ENCODE measurements at regions not wholly inside any gene's neighbourhood (a gene's known extent, or its start where the extent isn't known, plus 50 kb on each side); places are given as distances from the start of the nearest gene placed in this dataset.

DNA sequence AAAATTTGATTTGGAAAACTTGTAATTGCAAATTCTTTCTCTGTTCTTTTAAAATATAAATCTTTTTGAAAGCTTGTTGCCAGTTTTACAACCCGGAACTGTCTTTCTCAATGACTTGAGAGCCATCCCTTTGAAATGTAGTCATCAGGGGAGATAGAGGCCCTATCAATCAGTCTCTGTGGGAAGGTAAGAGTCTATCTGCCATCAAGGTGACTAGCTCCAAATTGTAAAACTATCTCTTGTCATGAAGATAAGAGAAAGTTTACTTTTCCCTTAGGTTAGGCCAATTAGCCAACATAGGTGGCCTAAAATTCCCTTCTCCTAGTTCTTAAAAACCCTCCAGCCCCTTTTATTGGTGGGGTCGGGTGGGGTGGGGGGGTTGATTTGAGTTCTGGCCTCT, 469.1 kb upstream of the IRAK1BP1 start:
- DNase-seq = no peak

DNA sequence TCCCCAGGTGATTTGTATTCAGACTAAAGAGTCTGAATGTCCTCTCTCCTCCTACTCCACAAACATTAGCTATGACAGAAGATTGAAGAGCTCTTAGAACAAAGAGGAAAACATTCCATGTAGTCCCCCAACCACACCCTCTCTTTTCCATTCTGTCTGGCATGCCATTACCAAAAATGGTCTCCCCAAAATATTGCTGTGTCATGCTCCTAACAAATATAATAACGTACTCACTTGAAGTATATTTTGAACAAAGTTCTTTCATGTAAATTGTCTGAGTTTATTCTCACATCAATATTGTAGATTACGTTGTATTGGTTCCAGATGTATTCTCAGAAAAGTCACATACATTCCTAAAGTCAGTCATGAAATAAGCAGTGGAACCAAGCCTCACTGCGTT, 467.3 kb upstream of the IRAK1BP1 start:
- no peak for DNase-seq

- DNase-seq = no peak
These were observed 440.0 kb upstream of the IRAK1BP1 start for GRCh38 chr6:78427386-78427785.

- no peak for DNase-seq
These were observed 436.8 kb upstream of the IRAK1BP1 start for GRCh38 chr6:78430521-78430920.

GRCh38 chr6:78435671-78436070, 431.7 kb upstream of the IRAK1BP1 start:
- DNase-seq = no peak

DNA sequence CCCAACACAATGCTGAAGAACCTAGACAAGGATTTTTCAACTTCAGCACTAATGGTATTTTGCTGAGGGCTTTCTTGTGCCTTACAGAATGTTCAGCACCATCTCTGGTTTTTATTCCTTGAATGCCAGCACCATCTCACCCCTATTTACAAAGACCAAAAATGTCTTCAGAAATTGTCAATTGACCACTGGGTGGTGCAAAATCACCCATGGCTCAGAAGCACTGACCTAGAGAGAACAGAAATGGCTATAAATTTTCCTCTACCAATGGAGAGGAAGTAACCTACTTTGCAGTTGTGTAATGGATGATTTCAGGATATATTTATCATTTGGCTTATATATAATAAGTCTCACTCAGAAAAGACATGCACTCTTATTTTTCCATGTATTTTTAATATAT, 431.0 kb upstream of the IRAK1BP1 start:
- DNase-seq = no peak

DNA sequence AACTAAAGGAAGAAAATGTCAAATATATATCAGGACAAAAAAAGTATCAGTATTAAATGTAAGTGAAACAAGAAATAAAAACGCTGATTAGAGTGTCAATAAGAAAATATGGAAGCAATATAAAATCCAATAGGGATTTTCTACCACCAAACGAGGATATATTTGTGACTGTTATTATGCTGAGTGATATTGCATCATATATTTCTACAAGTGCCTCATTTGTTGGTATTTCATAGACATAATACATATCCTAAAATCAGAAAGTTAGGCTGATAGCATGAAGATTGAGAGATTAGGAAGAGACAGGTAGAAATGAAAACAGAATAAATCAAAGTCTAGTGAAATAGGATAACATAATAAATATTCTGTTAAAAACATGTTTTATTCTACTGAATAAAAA, 429.2 kb upstream of the IRAK1BP1 start:
- DNase-seq = no peak

DNA sequence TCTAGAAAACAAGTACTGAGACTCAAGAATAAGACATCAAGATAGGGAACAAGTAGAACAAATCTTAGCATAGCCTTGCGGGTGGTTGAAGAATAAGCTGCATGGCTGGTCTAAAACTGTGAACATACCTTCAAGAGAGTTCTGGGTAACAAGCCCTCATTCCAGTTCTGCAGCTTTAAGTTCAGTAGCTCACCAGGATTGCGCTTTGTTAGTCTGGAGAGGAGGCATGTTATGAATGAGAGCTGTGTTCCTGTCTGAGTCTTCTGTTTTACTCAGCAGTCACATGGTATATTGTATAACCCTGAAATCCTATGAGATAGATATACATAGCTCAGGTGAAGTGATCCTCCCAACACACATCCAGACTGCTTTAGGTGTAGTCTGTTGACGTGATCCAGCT, 406.6 kb upstream of the IRAK1BP1 start:
- no peak for DNase-seq

DNA sequence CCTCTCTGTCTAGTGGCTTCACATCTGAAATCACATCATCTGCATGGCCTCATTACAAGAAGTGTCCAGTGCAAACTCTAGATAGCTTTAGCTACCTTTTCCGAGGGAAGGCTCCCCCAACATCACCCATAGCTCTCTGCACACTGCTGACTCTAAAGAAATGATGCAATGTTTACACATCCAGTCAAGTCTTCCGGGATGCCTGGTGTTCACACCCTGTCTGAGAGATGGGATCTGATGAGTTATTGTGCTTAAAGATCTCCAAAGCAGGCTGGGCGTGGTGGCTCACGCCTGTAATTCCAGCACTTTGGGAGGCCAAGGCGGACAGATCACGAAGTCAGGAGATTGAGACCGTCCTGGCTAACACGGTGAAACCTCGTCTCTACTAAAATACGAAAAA, 404.6 kb upstream of the IRAK1BP1 start:
- DNase-seq = no peak

- DNase-seq = no peak
These were observed 402.2 kb upstream of the IRAK1BP1 start for GRCh38 chr6:78465059-78465634.

- no peak for DNase-seq
These were observed 390.8 kb upstream of the IRAK1BP1 start for GRCh38 chr6:78476561-78476960.

- DNase-seq = no peak
These were observed 384.4 kb upstream of the IRAK1BP1 start for GRCh38 chr6:78482801-78483552.

- DNase-seq = no peak
These were observed 383.7 kb upstream of the IRAK1BP1 start for GRCh38 chr6:78483553-78484197.

GRCh38 chr6:78484198-78485064, 382.9 kb upstream of the IRAK1BP1 start:
- no peak for DNase-seq

DNA sequence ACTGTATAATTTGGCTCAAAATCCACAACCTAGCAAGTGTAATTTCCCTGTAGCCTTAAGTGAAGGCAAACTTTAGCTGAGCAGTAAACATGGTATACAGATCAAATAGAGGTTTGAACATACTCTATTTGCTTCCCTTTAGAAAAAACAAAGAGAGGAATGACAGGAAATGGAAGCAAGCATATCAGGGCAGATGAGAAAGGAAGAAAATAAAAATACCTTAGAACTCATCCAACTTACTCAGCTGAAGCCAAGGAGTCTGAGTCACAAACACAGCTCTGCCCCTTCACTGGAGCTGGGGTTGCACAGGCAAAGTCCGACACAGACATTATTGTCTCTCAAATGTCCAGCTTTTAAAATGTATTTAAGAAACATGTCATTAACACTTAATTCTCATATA, 379.9 kb upstream of the IRAK1BP1 start:
- DNase-seq = no peak

DNA sequence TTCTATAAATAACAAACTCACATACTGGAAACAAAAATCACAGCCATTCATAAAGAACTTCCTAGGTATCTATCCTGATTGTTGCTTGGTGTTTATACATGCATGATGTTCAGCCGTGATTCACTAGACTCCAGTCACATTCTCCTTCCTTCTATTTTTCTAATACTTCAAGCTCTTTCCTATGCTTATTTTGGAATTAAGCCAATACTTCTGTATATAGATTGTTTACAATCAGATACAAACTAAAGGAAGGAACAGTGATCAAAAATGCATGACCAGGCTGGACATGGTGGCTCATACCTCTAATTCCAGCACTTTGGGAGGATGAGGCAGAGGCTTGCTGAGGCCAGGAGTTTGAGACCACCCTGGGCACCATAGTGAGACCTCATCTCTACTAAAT, 377.5 kb upstream of the IRAK1BP1 start:
- no peak for DNase-seq

GRCh38 chr6:78492351-78493017, 374.9 kb upstream of the IRAK1BP1 start:
- no peak for DNase-seq

DNA sequence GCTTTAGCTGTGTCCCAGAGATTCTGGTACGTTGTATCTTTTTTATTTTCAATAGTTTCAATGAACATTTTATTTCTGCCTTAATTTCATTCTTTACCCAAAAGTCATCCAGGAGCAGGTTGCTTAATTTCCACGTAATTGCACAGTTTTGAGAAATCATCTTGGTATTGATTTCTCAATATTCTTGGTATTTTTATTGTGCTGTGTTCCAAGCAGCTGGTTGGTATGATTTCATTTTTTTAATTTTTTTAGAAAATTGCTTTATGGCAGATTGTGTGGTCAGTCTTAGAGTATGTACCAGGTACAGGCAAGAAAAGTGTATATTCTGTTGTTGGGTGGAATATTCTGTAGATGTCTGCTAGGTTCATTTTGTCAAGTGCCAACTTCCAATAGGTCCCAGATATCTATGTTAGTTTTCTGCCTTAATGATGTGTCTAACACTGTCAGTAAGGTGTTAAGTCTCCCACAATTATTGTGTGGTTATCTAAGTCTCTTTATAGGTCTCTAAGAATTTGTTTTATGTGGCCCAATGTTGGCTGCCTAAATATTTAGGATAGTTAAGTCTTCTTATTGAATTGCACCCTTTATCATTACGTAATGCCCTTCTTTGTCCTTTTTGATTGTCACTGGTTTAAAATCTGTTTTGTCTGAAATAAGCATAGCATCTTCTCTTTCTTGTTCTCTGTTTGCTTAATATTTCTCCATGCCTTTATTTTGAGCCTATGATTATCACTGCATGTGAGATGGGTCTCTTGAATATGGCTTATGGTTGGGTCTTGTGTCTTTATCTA, 366.9 kb upstream of the IRAK1BP1 start:
- no peak for DNase-seq

GRCh38 chr6:78502386-78502887, 364.9 kb upstream of the IRAK1BP1 start:
- no peak for DNase-seq

- no peak for DNase-seq
These were observed 362.2 kb upstream of the IRAK1BP1 start for GRCh38 chr6:78505178-78505577.

- DNase-seq = no peak
These were observed 356.3 kb upstream of the IRAK1BP1 start for GRCh38 chr6:78511009-78511408.

GRCh38 chr6:78513856-78514255, 353.5 kb upstream of the IRAK1BP1 start:
- no peak for DNase-seq

Measured in right forelimb (tissue), 1 donor.